GM10266 (cell line): ENCODE measurements at regions not wholly inside any gene's neighbourhood (a gene's known extent, or its start where the extent isn't known, plus 50 kb on each side); places are given as distances from the start of the nearest gene placed in this dataset.

Source experiments
- DNase-seq: peaks from one replicate; pipeline ENCODE4 v3.0.0; 2012; ENCODE audit errors: extremely low spot score
- CTCF ChIP-seq: IDR thresholded peaks from 2 replicates; pipeline ENCODE4 v1.5.1; 2012; ENCODE audit warnings: mild to moderate bottlenecking, low read depth; ENCODE audit not compliant: control insufficient read depth, insufficient read depth; ENCODE audit errors: missing control alignments

- no peak for DNase-seq
- no peak for TF ChIP-seq CTCF
Observed at GRCh38 chr11:82146789-82147188, 586.9 kb downstream of the FAM181B start.

- DNase-seq: no peak
- TF ChIP-seq CTCF: no peak
Observed at GRCh38 chr11:82118946-82119345, 614.7 kb downstream of the FAM181B start.

- no peak for TF ChIP-seq CTCF
- no peak for DNase-seq
Observed at GRCh38 chr11:82117362-82117761, 616.3 kb downstream of the FAM181B start.

- DNase-seq: no peak
- no peak for TF ChIP-seq CTCF
Observed at GRCh38 chr11:82105331-82105998, 628.2 kb downstream of the FAM181B start.

- no peak for TF ChIP-seq CTCF
- DNase-seq: no peak
Observed at GRCh38 chr11:82092904-82093303, 640.8 kb downstream of the FAM181B start.

- no peak for TF ChIP-seq CTCF
- DNase-seq: no peak
Observed at GRCh38 chr11:82089426-82089825, 644.2 kb downstream of the FAM181B start.

GRCh38 chr11:82085493-82085892, 648.2 kb downstream of the FAM181B start:
- no peak for DNase-seq
- TF ChIP-seq CTCF: no peak
